ENCODE measurements at regions not wholly inside any gene's neighbourhood (a gene's known extent, or its start where the extent isn't known, plus 50 kb on each side); places are given as distances from the start of the nearest gene placed in this dataset.

DNA sequence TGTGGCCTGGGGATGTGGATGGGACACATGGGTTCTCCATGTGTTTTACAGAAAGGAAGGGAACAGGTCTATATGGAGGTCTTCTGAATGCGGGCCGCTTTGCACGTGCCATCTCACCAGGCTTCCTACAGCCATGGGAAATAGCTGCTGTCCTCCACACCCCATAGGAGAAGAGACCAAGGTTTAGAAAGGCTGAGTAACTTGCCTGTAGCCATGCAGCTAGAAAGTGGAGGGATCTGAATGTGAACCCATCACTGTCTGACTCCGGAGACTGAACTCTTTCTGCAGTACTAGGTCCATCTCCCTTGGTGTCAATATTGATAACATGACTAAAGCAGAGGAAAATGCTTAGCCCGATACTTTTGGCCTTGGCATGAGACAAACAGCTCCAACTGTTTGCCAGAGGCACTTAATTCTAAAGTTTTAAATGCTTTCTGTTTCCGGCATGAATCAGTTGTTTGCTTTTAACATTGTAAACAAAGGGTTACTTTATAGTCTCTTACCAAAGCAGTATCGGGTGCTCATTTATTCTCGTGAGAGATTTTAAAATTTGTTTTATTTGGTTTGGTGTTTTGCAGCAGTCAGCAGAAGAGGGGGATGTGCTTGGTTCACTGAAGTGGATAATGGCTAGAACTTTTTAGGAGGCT lies 64.8 kb upstream of the LOXL4 start:
- DNase-seq, result no peak

GRCh38 chr10:98331885-98332284 lies 63.9 kb upstream of the LOXL4 start:
- DNase-seq, result peak; percentile 66

GRCh38 chr10:98330987-98331386 lies 63.0 kb upstream of the LOXL4 start:
- no peak for DNase-seq

DNA sequence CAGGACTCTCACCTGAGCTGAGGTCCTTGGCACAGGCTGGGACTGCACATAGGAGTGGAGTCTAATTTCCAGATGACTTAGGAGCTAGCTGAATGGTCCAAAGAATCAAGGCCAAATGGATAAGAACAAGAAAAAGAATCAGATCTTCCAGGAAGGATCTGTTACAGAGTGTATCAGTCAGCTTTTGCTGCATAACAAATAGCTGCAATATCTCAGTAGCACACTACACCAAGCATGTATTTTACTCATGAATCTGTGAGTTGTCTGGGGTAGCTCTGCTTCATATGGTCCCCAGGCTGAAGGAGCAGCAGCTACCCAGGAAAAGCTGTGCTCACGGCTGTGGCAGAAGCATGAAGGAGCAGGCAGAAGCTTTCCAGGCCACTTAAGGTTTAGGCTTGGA lies 60.6 kb upstream of the LOXL4 start:
- no peak for DNase-seq

DNA sequence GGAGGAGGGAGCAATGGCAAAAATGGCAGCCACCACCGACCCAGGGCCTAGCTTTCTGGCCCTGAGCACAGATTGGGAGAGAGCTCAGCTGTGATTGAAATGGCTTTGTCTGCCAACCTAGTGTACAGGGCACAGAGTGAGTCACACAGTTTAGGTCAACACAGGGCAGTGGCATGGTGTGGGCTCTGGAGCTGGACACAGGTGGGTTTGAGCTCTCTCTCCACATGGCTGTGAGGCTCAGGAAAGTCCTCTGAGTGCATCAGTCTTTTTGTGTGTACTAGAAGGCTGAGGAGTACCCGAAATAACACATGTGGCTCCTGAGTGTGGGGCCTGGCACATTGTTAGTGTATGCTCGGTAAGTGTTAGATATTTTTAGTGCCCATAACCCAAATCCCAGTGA lies 60.2 kb upstream of the LOXL4 start:
- no peak for DNase-seq

- no peak for DNase-seq
Observed at GRCh38 chr10:98326621-98327027, 58.6 kb upstream of the LOXL4 start.

GRCh38 chr10:98323221-98324164 lies 55.5 kb upstream of the LOXL4 start:
- peak; percentile 96 for DNase-seq

DNA sequence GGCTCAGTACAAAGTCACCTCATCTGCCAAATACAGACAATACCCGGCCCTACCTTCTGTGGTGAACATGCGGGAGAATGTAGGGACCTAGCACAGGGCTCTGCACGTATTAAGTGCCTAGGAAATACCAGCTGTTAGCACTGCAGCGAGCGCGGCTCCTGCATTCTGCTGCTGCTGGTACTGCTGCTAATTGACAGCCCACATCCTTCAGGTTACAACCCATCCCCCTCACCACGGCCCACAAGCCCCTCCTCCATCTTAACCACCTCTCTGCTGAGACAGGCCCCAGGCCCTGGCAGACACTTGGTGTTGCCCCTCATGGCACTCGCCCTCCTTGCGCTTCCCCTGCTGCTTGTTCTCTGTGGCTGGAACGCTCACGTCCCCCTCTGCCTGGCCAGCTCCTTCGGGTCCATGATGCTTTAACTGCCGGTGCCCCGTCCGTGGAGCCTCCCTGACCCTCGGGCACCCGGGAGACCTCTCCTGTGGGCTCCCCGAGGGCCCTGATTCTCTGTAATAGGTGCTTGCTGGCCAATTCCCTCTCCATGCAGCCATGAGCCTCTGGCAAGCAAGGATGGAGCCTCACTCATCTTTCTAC lies 53.3 kb upstream of the LOXL4 start:
- no peak for DNase-seq

DNA sequence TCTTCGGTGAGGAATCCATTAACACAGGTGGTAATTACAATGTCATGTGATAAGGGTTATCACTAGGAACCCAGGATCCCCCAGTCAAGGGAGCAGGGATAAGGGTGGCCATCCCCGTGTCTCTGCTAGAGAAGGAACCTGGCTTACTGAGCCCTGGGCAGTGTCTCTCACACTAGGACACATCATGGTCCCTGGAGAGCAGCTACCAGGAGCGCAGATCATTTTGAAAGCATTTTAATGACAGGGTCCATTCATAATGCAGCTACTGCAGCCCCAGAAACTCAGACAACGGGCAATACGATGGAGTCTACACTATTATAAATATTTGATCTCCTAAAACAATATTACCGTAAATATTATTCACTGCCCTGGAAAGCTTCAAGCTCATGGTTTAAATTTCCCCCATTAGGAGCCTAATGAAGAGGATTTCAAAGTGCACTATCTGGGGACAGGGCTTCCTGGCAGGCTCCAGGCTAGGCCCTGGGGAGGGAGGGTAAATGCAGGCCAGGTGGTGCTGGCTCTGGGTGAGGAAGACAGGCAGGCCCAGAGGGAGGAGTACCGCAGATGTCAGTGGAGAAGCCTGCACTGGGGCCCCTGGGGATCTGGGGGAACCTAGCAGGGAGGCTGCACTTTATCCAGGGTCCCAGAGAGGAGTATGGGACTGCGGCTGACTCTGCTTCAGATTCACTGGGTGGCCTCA lies 52.6 kb upstream of the LOXL4 start:
- DNase-seq, result no peak

DNA sequence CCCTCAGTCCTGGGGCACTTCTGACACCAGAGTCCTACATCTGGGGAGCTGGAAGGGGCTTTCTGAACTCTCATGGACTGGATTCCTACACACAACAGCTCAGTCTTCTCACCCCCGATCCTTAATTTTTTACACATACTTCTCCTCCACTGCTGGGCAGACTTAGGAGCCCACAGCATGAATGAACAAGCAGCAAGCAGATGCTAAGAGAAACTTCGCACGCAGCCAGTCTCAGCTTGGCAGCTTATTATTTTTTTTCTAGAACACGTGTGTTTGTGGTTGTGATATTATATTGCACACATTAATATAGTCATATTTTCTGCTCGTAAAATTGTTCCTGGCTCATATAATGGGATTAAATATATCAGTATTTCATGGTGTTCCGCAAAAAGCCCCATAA lies 50.9 kb upstream of the LOXL4 start:
- no peak for DNase-seq

Measured in suppressor macrophage treated with lipopolysaccharide for 4 hours (primary cell).